ENCODE measurements at regions not wholly inside any gene's neighbourhood (a gene's known extent, or its start where the extent isn't known, plus 50 kb on each side); places are given as distances from the start of the nearest gene placed in this dataset.

DNA sequence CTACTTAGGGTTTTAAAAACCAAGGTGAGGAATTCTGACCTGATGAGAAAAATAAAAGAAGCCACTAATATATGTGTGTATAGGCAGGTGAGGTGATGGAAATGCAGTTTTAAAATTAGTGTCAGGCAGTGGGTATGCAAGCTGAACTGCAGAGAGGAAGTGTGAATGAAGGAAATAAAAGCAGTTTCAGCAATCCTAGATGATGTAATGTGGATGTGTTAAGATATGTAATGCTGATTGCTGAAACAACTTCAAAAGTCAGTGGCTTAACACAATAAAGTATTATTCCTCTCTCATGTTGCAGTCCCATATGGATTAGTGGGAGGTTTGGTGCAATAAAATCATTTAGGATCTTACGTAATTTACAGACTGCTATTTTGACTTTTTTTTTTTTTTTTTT lies 119.9 kb upstream of the ASCC3 start:
- Histone ChIP-seq H4K8ac (replicated peaks; ENCODE audit: insufficient read length, low read depth, low read length) (no peak overlapping the region), H2BK15ac (ENCODE audit: low read depth, low read length) (no peak overlapping the region), H3K79me2 (ENCODE audit: insufficient read depth, low read length) (no peaks in the 10 kb centered on the region), H2BK20ac (ENCODE audit: low read depth, low read length, poor library complexity, severe bottlenecking) (no peak overlapping the region), H3K4me1 (ENCODE audit: insufficient read depth, low read length) (no peaks in the 10 kb centered on the region; the same call in 1 of the 2 replicates), H3K14ac (ENCODE audit: insufficient read depth, low read length) (no peak overlapping the region), H2BK120ac (ENCODE audit: low read depth, low read length, poor library complexity, severe bottlenecking) (no peak overlapping the region), H3K4me2 (ENCODE audit: insufficient read depth, insufficient read length, low read length) (no peak overlapping the region), H3K56ac (ENCODE audit: insufficient read length, low read depth, low read length) (no peak overlapping the region), H3K9me3 (ENCODE audit: control insufficient read depth, low read depth, low read length) (no peaks in the 10 kb centered on the region), H2AK5ac (ENCODE audit: insufficient read length, low read length) (no peak overlapping the region), H3K27me3 (ENCODE audit: insufficient read depth, low read length) (no peaks in the 10 kb centered on the region), H3K23me2 (ENCODE audit: insufficient read length, low read depth, low read length, poor library complexity, severe bottlenecking) (no peaks in the 10 kb centered on the region), H3K23ac (ENCODE audit: insufficient read length, low read depth, low read length) (no peak overlapping the region), H4K91ac (ENCODE audit: insufficient read length, low read depth, low read length) (no peak overlapping the region), H3K9ac (ENCODE audit: extremely low read depth, insufficient read length, low read length) (no peak overlapping the region), H3K18ac (ENCODE audit: insufficient read length, low read depth, low read length) (no peak overlapping the region), H3K27ac (ENCODE audit: insufficient read length, low read depth, low read length) (no peak overlapping the region), H3K4ac (ENCODE audit: low read depth, low read length) (no peak overlapping the region), H2BK12ac (ENCODE audit: insufficient read length, low read depth, low read length) (no peak overlapping the region), H4K5ac (ENCODE audit: insufficient read length, low read depth, low read length) (no peak overlapping the region), H4K20me1 (ENCODE audit: control insufficient read depth, insufficient read depth, insufficient read length) (no peaks in the 10 kb centered on the region), H3T11ph (ENCODE audit: low read length) (no peak overlapping the region), H2AFZ (ENCODE audit: low read length) (no peak overlapping the region), H3K79me1 (ENCODE audit: insufficient read depth, low read depth, low read length, poor library complexity, severe bottlenecking) (no peaks in the 10 kb centered on the region), H2BK5ac (ENCODE audit: insufficient read length, low read length) (no peak overlapping the region)
- no peak overlapping the region for H3K27ac Mint-ChIP-seq
- no peak for DNase-seq
- no CpG with 5 or more reads among the region's 1 CpG for WGBS (ENCODE audit: extremely low coverage, insufficient read length, low lambda C conversion rate)
- no peaks in the 10 kb centered on the region for H3K27me3 Mint-ChIP-seq (ENCODE audit: low read depth)
- H3K9me3 Mint-ChIP-seq: peaks cover 2 to 13% of the 10 kb centered on the region in 2 experiments; a peak in 4 of 5 replicates
- 0 out of 7 replicates have a peak, but pooled peaks cover 0 to 4% (median 3%) of the 10 kb centered on the region in 3 experiments for H3K36me3 Mint-ChIP-seq (ENCODE audit: insufficient read depth in 1 of 3, low read depth in 3 of 3)
- TF ChIP-seq, protein P1, sequence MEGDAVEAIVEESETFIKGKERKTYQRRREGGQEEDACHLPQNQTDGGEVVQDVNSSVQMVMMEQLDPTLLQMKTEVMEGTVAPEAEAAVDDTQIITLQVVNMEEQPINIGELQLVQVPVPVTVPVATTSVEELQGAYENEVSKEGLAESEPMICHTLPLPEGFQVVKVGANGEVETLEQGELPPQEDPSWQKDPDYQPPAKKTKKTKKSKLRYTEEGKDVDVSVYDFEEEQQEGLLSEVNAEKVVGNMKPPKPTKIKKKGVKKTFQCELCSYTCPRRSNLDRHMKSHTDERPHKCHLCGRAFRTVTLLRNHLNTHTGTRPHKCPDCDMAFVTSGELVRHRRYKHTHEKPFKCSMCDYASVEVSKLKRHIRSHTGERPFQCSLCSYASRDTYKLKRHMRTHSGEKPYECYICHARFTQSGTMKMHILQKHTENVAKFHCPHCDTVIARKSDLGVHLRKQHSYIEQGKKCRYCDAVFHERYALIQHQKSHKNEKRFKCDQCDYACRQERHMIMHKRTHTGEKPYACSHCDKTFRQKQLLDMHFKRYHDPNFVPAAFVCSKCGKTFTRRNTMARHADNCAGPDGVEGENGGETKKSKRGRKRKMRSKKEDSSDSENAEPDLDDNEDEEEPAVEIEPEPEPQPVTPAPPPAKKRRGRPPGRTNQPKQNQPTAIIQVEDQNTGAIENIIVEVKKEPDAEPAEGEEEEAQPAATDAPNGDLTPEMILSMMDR (conservative IDR thresholded peaks at IDR 0.05): no peak
- H3K4me3 Mint-ChIP-seq: no peak overlapping the region
- peaks cover 10 to 11% of the 10 kb centered on the region in 2 experiments for H3K4me1 Mint-ChIP-seq

Data from H9 (cell line).